ENCODE measurements at regions not wholly inside any gene's neighbourhood (a gene's known extent, or its start where the extent isn't known, plus 50 kb on each side); places are given as distances from the start of the nearest gene placed in this dataset.
A peak's percentile ranks its signal among the peaks of the same experiment; 100 is the strongest.

- Mint-ChIP-seq H3K27me3 (no peaks in the 10 kb centered on the region), H3K4me1 (no peaks in the 10 kb centered on the region), H3K27ac (no peak overlapping the region), H3K9me3 (peaks cover 5% of the 10 kb centered on the region), H3K36me3 (no peaks in the 10 kb centered on the region), H3K4me3 (no peak overlapping the region)
Measured at GRCh38 chr20:16147216-16147615, 426.0 kb downstream of the KIF16B start.

- peaks cover 4% of the 10 kb centered on the region for H3K9me3 Mint-ChIP-seq
- no peaks in the 10 kb centered on the region for H3K27me3 Mint-ChIP-seq
- no peak overlapping the region for H3K4me3 Mint-ChIP-seq
- no peaks in the 10 kb centered on the region for H3K4me1 Mint-ChIP-seq
- H3K27ac Mint-ChIP-seq, result no peak overlapping the region
- no peaks in the 10 kb centered on the region for H3K36me3 Mint-ChIP-seq
Measured at GRCh38 chr20:16145919-16146318, 427.3 kb downstream of the KIF16B start.

GRCh38 chr20:16143596-16143995 lies 429.7 kb downstream of the KIF16B start:
- Mint-ChIP-seq H3K27ac (no peak overlapping the region), H3K4me1 (no peaks in the 10 kb centered on the region), H3K36me3 (no peaks in the 10 kb centered on the region), H3K4me3 (no peak overlapping the region), H3K9me3 (peaks cover 5% of the 10 kb centered on the region), H3K27me3 (no peaks in the 10 kb centered on the region)

GRCh38 chr20:16135630-16136029 lies 437.6 kb downstream of the KIF16B start:
- Mint-ChIP-seq H3K9me3 (peaks cover 18% of the 10 kb centered on the region), H3K4me3 (no peak overlapping the region), H3K27ac (no peak overlapping the region), H3K27me3 (no peaks in the 10 kb centered on the region), H3K36me3 (no peaks in the 10 kb centered on the region), H3K4me1 (no peaks in the 10 kb centered on the region)

- H3K27me3 Mint-ChIP-seq, result no peaks in the 10 kb centered on the region
- H3K36me3 Mint-ChIP-seq, result no peaks in the 10 kb centered on the region
Measured at GRCh38 chr20:16132036-16132798, 441.0 kb downstream of the KIF16B start.

DNA sequence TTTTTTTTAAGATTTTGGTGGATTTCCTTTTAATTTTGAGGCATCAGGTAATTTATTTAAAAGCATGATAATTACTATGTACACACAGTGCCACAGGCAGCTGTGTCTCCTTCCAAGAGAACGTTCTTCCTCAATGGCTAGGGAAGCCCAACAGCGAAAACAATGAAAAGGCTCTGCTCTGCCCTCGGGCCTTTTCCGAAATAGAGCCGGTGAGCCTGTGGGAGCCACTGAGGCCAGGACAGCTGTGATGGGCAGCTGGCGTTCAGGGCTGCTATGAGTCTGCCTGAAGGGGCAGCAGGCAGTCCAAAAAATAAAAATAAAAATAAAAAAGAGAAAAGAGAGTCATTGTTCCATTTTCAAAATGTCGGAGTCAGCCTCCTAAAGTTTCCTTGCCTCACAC lies 443.8 kb downstream of the KIF16B start:
- Mint-ChIP-seq H3K9me3 (no peaks in the 10 kb centered on the region), H3K27ac (no peak overlapping the region), H3K4me1 (no peaks in the 10 kb centered on the region), H3K36me3 (no peaks in the 10 kb centered on the region), H3K27me3 (no peaks in the 10 kb centered on the region), H3K4me3 (no peak overlapping the region)

More at GRCh38 chr20:16132036-16132798, 441.0 kb downstream of the KIF16B start:
- Mint-ChIP-seq H3K9me3 (peaks cover 10% of the 10 kb centered on the region), H3K4me3 (no peak overlapping the region), H3K4me1 (no peaks in the 10 kb centered on the region), H3K27ac (peak overlapping the region; percentile 30)

DNA sequence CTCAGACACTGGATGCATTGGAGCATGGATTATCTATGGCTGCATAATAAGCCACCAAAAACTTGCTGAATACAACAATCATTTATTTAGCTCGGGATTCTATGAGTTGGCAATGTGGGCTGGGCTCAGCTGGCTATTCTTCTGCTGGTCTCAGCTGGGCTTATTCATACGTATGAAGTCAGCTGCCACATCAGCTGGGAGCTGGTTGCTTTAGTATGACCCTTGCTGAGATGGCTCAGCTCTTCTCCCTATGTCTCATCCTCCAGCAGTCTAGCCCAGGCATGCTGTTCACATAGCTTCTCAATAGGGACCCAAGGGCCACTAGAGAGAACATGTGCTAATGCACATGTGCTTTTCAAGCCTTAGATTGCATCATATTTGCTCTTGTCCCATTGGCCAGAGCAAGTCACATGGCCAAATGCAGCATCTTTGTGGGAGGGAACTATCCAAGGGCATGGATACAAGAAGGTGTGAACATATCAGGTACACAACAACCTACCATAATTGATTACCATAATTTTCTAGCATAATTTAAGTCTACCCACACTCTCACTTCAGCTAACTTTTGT lies 444.6 kb downstream of the KIF16B start:
- no peaks in the 10 kb centered on the region for H3K27me3 Mint-ChIP-seq
- no peak overlapping the region for H3K27ac Mint-ChIP-seq
- no peaks in the 10 kb centered on the region for H3K9me3 Mint-ChIP-seq
- H3K36me3 Mint-ChIP-seq, result no peaks in the 10 kb centered on the region
- H3K4me3 Mint-ChIP-seq, result no peak overlapping the region
- no peaks in the 10 kb centered on the region for H3K4me1 Mint-ChIP-seq

- Mint-ChIP-seq H3K36me3 (no peaks in the 10 kb centered on the region), H3K4me1 (no peaks in the 10 kb centered on the region), H3K4me3 (no peak overlapping the region), H3K9me3 (no peaks in the 10 kb centered on the region), H3K27ac (no peak overlapping the region), H3K27me3 (no peaks in the 10 kb centered on the region)
Measured at GRCh38 chr20:16125816-16126215, 447.4 kb downstream of the KIF16B start.

GRCh38 chr20:16124911-16125776 lies 448.1 kb downstream of the KIF16B start:
- Mint-ChIP-seq H3K36me3 (no peaks in the 10 kb centered on the region), H3K4me3 (no peak overlapping the region), H3K9me3 (no peaks in the 10 kb centered on the region), H3K27ac (no peak overlapping the region), H3K27me3 (no peaks in the 10 kb centered on the region), H3K4me1 (no peaks in the 10 kb centered on the region)

- Mint-ChIP-seq H3K9me3 (no peaks in the 10 kb centered on the region), H3K4me1 (no peaks in the 10 kb centered on the region), H3K27me3 (no peaks in the 10 kb centered on the region), H3K36me3 (no peaks in the 10 kb centered on the region), H3K27ac (no peak overlapping the region), H3K4me3 (no peak overlapping the region)
Measured at GRCh38 chr20:16124491-16124890, 448.8 kb downstream of the KIF16B start.

- H3K27ac Mint-ChIP-seq, result no peak overlapping the region
- H3K4me3 Mint-ChIP-seq, result no peak overlapping the region
- no peaks in the 10 kb centered on the region for H3K27me3 Mint-ChIP-seq
- H3K4me1 Mint-ChIP-seq, result no peaks in the 10 kb centered on the region
- no peaks in the 10 kb centered on the region for H3K36me3 Mint-ChIP-seq
- no peaks in the 10 kb centered on the region for H3K9me3 Mint-ChIP-seq
Measured at GRCh38 chr20:16123623-16124022, 449.6 kb downstream of the KIF16B start.

DNA sequence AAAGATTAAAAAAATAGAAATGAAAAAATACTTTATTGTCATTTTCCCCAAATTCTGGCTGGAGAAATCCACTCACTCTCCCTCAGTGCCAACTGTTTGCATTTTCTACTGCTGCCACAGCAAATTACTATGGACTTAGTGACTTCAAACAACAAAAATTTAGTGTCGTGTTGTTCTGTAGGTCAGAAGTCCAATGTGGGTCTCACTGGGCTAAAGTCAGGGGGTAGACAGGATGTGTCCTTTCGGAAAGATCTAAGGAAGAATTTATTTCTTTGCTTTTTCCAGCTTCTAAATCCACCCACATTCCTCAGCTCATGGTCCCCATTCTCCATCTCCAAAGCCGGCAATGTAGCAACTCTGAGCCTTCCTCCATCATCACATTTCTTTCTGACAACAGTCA lies 453.3 kb downstream of the KIF16B start:
- H3K9me3 Mint-ChIP-seq, result no peaks in the 10 kb centered on the region

GRCh38 chr20:16115911-16116552 lies 457.2 kb downstream of the KIF16B start:
- Mint-ChIP-seq H3K9me3 (no peaks in the 10 kb centered on the region), H3K27me3 (no peaks in the 10 kb centered on the region), H3K4me1 (no peaks in the 10 kb centered on the region), H3K4me3 (no peak overlapping the region), H3K36me3 (no peaks in the 10 kb centered on the region), H3K27ac (no peak overlapping the region)

More for the DNA sequence above, 453.3 kb downstream of the KIF16B start:
- Mint-ChIP-seq H3K4me3 (no peak overlapping the region), H3K27me3 (no peaks in the 10 kb centered on the region), H3K4me1 (no peaks in the 10 kb centered on the region), H3K36me3 (no peaks in the 10 kb centered on the region), H3K27ac (no peak overlapping the region)

GRCh38 chr20:16113736-16114135 lies 459.5 kb downstream of the KIF16B start:
- Mint-ChIP-seq H3K4me3 (no peak overlapping the region), H3K27ac (no peak overlapping the region), H3K9me3 (no peaks in the 10 kb centered on the region), H3K27me3 (no peaks in the 10 kb centered on the region), H3K4me1 (no peaks in the 10 kb centered on the region), H3K36me3 (no peaks in the 10 kb centered on the region)

DNA sequence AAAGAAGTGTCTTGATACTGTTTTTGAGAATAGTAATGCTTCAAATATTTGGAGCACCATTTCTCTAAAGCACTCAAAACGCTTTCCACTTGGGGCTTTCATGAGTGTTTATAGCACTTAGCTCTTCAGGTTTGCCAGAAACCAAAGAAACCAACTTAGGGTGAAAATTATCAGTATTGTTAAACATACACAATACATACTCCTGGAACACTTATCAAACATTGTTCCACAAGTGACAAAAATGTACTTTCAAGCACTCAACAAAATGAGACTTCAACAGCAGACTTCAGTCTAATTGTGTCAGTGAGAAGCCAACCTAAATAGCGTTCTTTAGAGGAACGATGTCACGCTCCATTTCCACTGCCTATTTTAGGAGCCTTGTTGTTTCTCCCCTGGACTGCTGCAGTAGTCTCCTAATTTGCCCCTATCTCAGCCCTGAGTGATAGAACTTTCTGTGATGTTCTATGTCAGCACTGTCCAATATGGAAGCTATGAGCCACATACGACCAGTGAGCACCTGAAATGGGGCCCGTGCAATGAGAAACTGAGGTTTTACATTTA lies 461.3 kb downstream of the KIF16B start:
- H3K27me3 Mint-ChIP-seq, result no peaks in the 10 kb centered on the region
- H3K4me3 Mint-ChIP-seq, result no peak overlapping the region
- no peaks in the 10 kb centered on the region for H3K4me1 Mint-ChIP-seq
- no peaks in the 10 kb centered on the region for H3K9me3 Mint-ChIP-seq
- H3K27ac Mint-ChIP-seq, result no peak overlapping the region
- H3K36me3 Mint-ChIP-seq, result no peaks in the 10 kb centered on the region

Data from activated naive CD4-positive, alpha-beta T cell treated with anti-CD3 and anti-CD28 coated beads, Interleukin-2, amount 50 U/mL, for 24 hours (primary cell).